GM19023 (cell line): ENCODE measurements at regions not wholly inside any gene's neighbourhood (a gene's known extent, or its start where the extent isn't known, plus 50 kb on each side); places are given as distances from the start of the nearest gene placed in this dataset.
"Not testable (repeated sequence)": the region's sequence is repeated elsewhere in the genome, so short reads cannot be mapped to it uniquely, and the experiment has no call there.

Source experiments
- ATAC-seq: cut with Tn5 transposase; IDR thresholded peaks from one replicate; pipeline ENCODE4 v1.9.1; 2021; ENCODE audit warnings: mild to moderate bottlenecking, moderate library complexity; ENCODE audit not compliant: unreplicated experiment

GRCh38 chr20:5660756-5661155 lies 50.0 kb upstream of the GPCPD1 start:
- ATAC-seq: not testable (repeated sequence)
